GM21576 (cell line): ENCODE measurements at regions not wholly inside any gene's neighbourhood (a gene's known extent, or its start where the extent isn't known, plus 50 kb on each side); places are given as distances from the start of the nearest gene placed in this dataset.
"Not testable (repeated sequence)": the region's sequence is repeated elsewhere in the genome, so short reads cannot be mapped to it uniquely, and the experiment has no call there.

ENCODE experiments used
- ATAC-seq: cut with Tn5 transposase; IDR thresholded peaks from one replicate; pipeline ENCODE4 v1.9.1; 2021; ENCODE audit warnings: mild to moderate bottlenecking, moderate library complexity; ENCODE audit not compliant: unreplicated experiment

DNA sequence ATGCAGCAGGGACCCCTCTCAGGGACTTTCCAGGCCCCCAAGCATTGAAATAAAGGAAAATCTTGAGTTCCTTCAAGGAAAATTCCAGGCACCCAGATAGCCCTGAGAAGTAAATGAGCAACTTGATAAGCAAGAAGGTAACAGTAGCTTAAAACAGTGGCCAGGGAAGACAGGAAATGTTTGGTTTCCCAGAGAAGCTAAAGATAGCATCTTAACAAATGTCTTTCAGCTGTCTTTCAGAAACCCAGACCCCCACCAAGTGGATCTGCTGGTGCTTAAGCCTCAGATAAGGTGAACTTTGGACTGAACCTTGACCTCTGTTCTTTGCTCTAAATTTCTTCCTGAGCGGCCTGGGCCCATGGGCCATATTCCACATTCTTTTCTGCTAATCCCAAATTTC, 117.8 kb upstream of the CST7 start:
- no peak for ATAC-seq

DNA sequence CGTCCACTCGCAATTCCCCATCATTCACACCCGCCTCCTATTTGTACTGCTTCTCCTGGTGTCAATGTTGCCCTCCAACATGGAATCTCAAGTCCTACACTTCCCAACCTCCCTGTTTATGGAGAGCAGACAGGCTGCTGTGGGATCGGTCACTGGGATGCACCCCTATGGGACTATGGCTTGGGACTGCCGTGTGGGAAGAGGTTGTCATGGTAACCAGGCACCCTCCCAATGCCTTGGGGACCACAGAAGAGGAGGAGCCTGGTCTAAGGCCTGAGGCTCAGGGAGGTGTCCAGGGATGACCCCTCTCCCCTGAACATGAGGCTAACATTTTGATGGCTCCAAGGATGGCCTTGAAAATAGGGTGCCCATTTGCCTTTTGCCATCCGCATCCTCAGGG, 116.6 kb upstream of the CST7 start:
- no peak for ATAC-seq

GRCh38 chr20:24833592-24833991, 115.5 kb upstream of the CST7 start:
- no peak for ATAC-seq

- no peak for ATAC-seq
Observed at GRCh38 chr20:24834310-24834709, 114.8 kb upstream of the CST7 start.

DNA sequence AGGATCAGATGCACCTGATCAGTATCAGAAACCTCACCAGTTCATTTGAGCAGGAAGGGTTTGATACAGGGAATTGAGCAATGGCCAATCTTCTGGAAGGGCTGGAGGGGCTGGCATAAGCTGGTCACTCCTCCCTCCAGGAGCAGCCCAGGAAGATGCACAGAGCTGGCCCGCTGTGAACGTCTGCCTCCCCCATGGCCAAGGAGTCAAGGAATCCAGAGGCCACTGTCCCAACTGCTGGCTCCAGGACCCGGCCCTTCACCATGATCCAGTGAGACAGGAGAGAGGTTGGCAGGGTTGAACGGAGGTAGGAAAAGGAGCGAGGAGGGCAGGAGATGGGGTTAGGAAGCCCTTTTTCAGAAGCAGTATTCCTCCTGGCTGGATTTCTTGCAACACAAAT, 113.9 kb upstream of the CST7 start:
- no peak for ATAC-seq

- ATAC-seq, result no peak
Observed at GRCh38 chr20:24836041-24836533, 113.0 kb upstream of the CST7 start.

DNA sequence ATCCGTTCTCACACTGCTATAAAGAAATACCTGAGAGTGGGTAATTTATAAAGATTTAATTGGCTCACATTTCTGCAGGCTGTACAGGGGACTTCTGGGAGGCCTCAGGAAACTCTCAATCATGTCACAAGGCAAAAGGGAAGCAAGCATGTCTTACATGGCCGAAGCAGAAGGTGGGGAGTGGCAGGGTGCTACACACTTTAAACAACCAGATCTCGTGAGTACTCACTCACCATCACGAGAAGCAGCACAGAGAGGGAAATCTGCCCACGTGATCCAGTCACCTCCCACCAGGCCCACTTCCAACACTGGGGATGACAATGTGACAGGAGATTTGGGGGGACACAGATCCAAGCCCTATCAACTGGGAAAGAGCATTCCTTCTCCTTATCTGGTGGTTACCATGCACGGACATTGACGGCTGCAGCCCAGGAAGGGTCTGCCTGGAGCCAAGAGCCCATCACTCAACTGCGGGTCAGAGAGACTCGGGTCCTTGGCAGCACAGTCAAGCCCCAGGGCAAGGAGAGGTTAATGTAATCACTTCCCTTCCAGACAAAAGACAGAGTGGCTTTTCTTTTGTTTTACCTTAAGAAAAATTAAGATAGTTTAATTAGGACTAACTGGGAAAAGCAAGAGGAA, 112.3 kb upstream of the CST7 start:
- no peak for ATAC-seq

GRCh38 chr20:24837781-24838450, 111.2 kb upstream of the CST7 start:
- no peak for ATAC-seq

- ATAC-seq, result no peak
Observed at GRCh38 chr20:24838546-24839535, 110.2 kb upstream of the CST7 start.

DNA sequence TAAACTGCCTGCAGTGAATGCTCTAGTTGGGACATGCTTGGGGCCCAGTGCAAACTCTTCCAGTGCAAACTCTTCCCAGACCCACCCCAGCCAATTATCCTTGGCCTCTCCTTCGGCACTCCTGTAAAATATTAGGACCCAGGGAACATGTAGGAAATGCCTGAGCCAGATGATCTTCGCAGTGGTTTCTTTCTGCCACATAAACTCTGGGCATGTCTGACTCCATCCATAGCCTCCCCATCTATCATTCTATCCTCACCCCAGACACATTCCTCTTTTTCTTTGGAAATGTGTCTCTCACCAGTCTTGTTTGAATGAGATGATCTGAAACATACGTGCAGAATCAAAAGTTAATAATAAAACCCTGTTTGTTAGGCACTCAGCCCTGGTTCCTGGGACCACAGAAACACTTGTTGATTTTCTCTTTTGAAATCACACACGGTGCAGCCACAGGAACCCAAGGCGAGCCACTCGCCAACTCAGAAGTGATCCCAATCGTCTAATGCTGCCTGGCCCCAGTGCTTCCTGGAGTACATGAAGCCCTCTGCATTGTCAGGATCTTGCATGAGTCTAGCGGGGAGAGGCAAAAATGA, 108.9 kb upstream of the CST7 start:
- ATAC-seq, result no peak

DNA sequence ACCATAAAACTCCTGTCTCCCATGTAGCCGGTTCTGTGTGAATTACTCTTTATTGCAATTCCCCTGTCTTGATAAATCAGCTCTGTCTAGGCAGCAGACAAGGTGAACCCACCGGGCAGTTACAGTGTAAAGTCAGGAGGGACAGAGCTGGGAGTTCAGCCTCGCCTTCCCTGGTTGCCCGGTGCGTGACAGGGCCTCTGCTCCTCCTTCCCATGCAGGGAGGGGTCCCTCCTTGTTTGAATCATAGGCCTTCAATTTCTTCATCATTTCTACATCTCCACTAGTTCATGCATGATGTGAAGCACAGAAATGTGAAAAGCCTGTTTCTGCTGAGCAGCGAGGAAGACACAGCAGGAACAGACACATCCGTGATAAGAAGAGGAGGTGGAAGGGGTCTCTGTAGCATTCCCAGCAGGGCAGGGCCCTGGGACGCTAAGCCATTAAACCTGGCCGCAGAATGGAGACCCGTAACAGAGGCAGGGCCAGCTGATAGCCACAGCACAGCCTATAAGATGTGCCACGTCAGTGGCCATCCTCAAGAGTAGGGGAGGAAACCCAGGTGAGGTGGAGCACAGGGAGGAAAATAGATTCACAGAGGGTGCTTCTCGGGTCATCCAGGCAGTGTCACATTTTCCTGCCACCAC, 106.7 kb upstream of the CST7 start:
- ATAC-seq, result no peak

DNA sequence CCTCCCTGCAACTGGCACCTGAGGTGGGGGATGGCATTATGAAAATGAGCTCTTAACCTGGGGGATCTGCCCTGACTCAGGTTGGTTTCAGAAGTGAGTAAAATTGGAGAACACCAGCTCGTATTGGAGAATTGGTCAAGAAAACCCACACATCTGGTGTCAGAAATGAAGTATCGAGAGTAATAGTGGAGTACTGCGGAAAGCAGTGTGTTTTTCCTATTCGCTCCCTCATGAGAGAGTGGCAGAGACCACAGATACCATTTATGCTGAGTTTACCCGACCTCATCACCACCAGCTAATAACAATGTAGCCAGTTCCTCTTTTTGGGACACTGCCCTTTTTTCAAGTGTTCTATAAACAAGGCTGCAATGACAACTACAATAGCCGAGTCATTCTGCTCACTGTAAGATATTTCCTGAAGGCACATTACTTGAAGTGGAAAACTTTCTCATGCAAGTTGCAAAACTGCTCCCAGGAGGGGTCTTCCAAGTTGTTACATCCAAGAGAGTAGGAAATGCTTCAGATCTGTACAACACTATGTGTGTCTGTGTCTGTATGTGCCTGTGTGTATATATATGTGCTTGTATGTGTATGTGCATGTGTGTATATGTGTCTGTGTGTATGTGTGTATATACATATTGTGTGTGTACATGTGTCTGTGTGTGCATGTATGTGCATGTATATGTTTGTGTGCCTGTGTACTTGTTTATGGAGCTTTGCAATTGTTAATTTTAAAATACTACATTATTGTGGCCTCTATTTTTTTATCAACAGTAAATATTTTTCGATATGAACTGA, 106.0 kb upstream of the CST7 start:
- peak; percentile 90 for ATAC-seq

DNA sequence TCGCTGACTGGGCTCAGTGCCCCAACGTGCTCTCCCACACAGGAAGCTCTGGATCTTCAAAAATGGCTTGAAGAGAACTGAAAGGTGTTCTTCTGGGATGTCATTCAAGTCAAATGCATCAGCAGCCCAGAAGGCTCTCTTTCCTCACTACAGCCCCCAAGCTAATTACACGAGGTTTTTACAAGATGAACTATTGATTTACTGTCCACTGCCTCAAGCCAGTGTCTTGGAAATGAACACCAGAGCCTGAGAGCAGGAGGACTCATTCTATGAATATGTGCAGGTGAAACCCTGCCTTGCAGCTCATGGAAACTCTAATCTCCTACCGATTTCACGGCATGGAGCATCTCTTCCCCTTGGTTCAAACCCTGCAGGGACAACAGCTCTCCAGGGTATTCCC, 98.9 kb upstream of the CST7 start:
- ATAC-seq, result no peak

DNA sequence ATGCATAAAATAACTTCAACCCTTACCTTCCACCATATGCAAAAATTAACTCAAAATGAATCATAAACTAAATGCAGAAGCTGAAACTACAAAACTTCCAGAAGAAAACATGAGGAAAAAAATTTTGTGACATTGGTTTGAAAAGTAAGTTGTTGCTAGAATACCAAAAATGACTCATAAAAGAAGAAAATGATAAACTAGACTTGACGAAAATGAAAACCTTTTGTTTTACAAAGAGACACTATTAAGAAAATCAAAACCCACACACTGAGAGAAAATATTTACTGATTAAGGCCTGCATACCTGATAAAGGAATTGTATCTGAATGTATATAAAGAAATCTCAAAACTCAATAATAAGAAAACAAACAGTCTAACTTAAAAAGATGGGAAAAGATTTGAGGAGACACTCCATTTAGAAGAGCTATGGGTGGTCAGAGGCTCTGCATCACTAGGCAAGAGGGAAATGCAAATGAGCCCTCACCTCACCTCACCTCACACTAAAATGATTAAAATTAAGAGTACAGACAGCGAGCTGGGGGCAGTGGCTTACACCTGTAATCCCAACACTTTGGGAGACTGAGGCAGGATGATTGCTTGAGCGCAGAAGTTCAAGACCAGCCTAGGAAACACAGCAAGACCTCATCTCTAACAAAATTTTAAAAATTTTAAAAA, 97.6 kb upstream of the CST7 start:
- ATAC-seq, result no peak

- ATAC-seq, result no peak
Observed at GRCh38 chr20:24853916-24854315, 95.2 kb upstream of the CST7 start.

- no peak for ATAC-seq
Observed at GRCh38 chr20:24855848-24856247, 93.2 kb upstream of the CST7 start.

GRCh38 chr20:24858500-24858899, 90.6 kb upstream of the CST7 start:
- not testable (repeated sequence) for ATAC-seq

DNA sequence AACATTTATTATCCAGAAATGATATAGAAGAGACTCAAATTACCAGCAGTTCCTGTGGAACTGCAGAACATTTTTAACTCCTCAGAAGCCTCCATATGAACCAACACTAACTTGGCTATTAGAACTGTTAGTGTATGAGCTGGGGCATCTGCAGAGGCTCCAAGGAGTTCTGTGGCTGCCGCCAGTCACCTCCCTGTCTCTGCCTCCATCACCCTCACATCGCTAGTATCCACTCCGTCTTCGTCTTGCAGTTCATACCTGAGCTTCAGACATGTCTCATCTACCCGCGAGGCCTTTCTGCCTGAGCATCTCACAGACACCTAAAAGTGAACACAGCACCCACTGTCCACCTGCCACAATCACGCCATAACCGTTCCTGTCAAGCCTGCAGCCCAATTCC, 89.5 kb upstream of the CST7 start:
- no peak for ATAC-seq

GRCh38 chr20:24862186-24862585, 86.9 kb upstream of the CST7 start:
- ATAC-seq, result no peak
